ENCODE measurements at regions not wholly inside any gene's neighbourhood (a gene's known extent, or its start where the extent isn't known, plus 50 kb on each side); places are given as distances from the start of the nearest gene placed in this dataset.

- TF ChIP-seq POLR2AphosphoS5 (IDR thresholded peaks at IDR 0.05), result no peak
- TF ChIP-seq POLR2A (IDR thresholded peaks at IDR 0.05), result no peak
- TF ChIP-seq CTCF (IDR thresholded peaks at IDR 0.05), result no peak
- TF ChIP-seq EP300 (IDR thresholded peaks at IDR 0.05), result no peak
- DNase-seq, result no peak
- 67 to 74% methylated on average over 4 of the region's 4 CpGs for WGBS, 2 donors
- no peaks in the 10 kb centered on the region for H3K4me1 ChIP-seq
- no peaks in the 10 kb centered on the region for H3K36me3 ChIP-seq
- intact Hi-C loops (cut with DNase I), result no loop called here
- H3K27me3 ChIP-seq, result no peaks in the 10 kb centered on the region
- no peaks in the 10 kb centered on the region for H3K9me3 ChIP-seq
- no peak overlapping the region for H3K4me3 ChIP-seq
- peak overlapping the region in 1 of 4 donors; percentile 48 for H3K27ac ChIP-seq
Measured at GRCh38 chr1:238221738-238222137, 331.0 kb upstream of the ZP4 start.

GRCh38 chr1:238214449-238214848 lies 323.7 kb upstream of the ZP4 start:
- H3K27me3 ChIP-seq, result no peaks in the 10 kb centered on the region
- no peak overlapping the region for H3K4me3 ChIP-seq
- intact Hi-C loops (cut with DNase I), result no loop called here
- H3K9me3 ChIP-seq, result peaks cover 0 to 4% (median 0%) of the 10 kb centered on the region in 4 donors
- H3K4me1 ChIP-seq, result no peaks in the 10 kb centered on the region
- H3K27ac ChIP-seq, result no peak overlapping the region
- DNase-seq, result no peak
- no peaks in the 10 kb centered on the region for H3K36me3 ChIP-seq
- TF ChIP-seq EP300 (IDR thresholded peaks at IDR 0.05) (no peak), POLR2A (IDR thresholded peaks at IDR 0.05) (no peak), CTCF (IDR thresholded peaks at IDR 0.05) (no peak), POLR2AphosphoS5 (IDR thresholded peaks at IDR 0.05) (no peak)
- 28 to 62% methylated on average over 2 of the region's 2 CpGs for WGBS, 2 donors

- 63 to 70% methylated on average over 2 of the region's 2 CpGs for WGBS, 2 donors
- no peaks in the 10 kb centered on the region for H3K27me3 ChIP-seq
- no peaks in the 10 kb centered on the region for H3K36me3 ChIP-seq
- no peaks in the 10 kb centered on the region for H3K4me1 ChIP-seq
- peaks cover 0 to 2% (median 0%) of the 10 kb centered on the region in 4 donors for H3K9me3 ChIP-seq
- H3K27ac ChIP-seq, result no peak overlapping the region
- no peak overlapping the region for H3K4me3 ChIP-seq
- intact Hi-C loops (cut with DNase I), result no loop called here
- TF ChIP-seq CTCF (IDR thresholded peaks at IDR 0.05) (no peak), POLR2AphosphoS5 (IDR thresholded peaks at IDR 0.05) (no peak)
- DNase-seq, result no peak
Measured at GRCh38 chr1:238205045-238205662, 314.4 kb upstream of the ZP4 start.

GRCh38 chr1:238201992-238202391 lies 311.3 kb upstream of the ZP4 start:
- H3K36me3 ChIP-seq, result no peaks in the 10 kb centered on the region
- no peak for DNase-seq
- no peak overlapping the region for H3K4me3 ChIP-seq
- peaks cover 0 to 2% (median 0%) of the 10 kb centered on the region in 4 donors for H3K9me3 ChIP-seq
- H3K27ac ChIP-seq, result no peak overlapping the region
- no peaks in the 10 kb centered on the region for H3K27me3 ChIP-seq
- intact Hi-C loops (cut with DNase I), result no loop called here
- TF ChIP-seq EP300 (IDR thresholded peaks at IDR 0.05) (no peak), POLR2AphosphoS5 (IDR thresholded peaks at IDR 0.05) (no peak), CTCF (IDR thresholded peaks at IDR 0.05) (no peak), POLR2A (IDR thresholded peaks at IDR 0.05) (no peak)
- 60 to 80% methylated on average over 2 of the region's 2 CpGs for WGBS, 2 donors
- H3K4me1 ChIP-seq, result no peaks in the 10 kb centered on the region

- intact Hi-C loops (cut with DNase I), result no loop called here
- WGBS, 2 donors, result 55 to 70% methylated on average over 1 of the region's 1 CpG
Measured at GRCh38 chr1:238199325-238199724, 308.6 kb upstream of the ZP4 start.

More at GRCh38 chr1:238199325-238199724, 308.6 kb upstream of the ZP4 start:
- TF ChIP-seq POLR2A (IDR thresholded peaks at IDR 0.05) (no peak), CTCF (IDR thresholded peaks at IDR 0.05) (no peak), POLR2AphosphoS5 (IDR thresholded peaks at IDR 0.05) (no peak), EP300 (IDR thresholded peaks at IDR 0.05) (no peak)
- Histone ChIP-seq H3K36me3 (no peaks in the 10 kb centered on the region), H3K9me3 (peaks cover 0 to 2% (median 0%) of the 10 kb centered on the region in 4 donors), H3K4me3 (no peak overlapping the region), H3K4me1 (no peaks in the 10 kb centered on the region), H3K27ac (no peak overlapping the region), H3K27me3 (no peaks in the 10 kb centered on the region)
- DNase-seq, result no peak

Data from sigmoid colon (tissue), 6 donors.